ENCODE measurements at regions not wholly inside any gene's neighbourhood (a gene's known extent, or its start where the extent isn't known, plus 50 kb on each side); places are given as distances from the start of the nearest gene placed in this dataset.

DNA sequence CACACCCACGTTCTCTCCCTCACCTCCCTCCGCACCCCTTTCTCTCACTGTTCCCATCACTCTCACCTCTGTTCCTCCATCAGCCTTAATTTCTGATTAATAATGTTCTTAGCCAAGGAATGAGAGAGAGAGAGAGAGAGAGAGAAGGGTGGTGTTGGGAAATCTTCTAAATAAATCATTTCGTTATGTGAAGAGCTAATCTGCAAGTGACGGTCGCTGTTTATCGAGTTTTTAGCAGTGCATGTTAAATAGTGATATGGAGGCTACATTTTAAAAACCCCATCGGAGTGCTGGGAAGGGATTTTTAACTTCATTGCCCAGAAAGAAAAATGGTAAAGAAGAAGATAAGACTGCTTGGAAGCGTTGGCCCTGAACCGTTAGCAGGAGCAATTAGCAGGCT is 203.3 kb upstream of the LHX5 start:
- Mint-ChIP-seq H3K27ac (no peak overlapping the region), H3K9me3 (no peaks in the 10 kb centered on the region), H3K36me3 (no peaks in the 10 kb centered on the region)
- no peak for DNase-seq (ENCODE audit: low spot score in 2 of 2)
- no peak for ATAC-seq

DNA sequence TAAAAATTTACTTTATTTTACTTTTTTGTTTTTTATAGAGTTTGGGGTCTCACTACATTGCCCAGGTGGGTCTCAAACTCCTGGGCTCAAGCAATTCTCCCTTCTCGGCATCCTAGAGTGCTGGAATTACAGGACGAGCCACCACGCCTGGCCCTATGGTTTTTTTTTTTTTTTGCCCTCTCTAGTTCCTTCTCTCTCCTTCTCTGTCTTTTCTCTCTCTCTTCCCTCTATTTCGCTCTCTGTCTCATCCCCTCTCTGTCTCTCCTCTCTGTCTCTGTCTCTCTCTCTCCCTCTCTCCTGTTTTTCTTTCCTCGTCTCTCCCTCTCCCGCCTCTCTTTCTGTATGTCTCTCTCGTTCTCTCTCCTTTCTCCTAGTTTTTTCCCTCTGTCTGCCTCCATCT is 202.6 kb upstream of the LHX5 start:
- Mint-ChIP-seq H3K27ac (no peak overlapping the region), H3K9me3 (no peaks in the 10 kb centered on the region), H3K36me3 (no peaks in the 10 kb centered on the region)
- ATAC-seq (no peak), DNase-seq (ENCODE audit: low spot score in 2 of 2) (no peak)

DNA sequence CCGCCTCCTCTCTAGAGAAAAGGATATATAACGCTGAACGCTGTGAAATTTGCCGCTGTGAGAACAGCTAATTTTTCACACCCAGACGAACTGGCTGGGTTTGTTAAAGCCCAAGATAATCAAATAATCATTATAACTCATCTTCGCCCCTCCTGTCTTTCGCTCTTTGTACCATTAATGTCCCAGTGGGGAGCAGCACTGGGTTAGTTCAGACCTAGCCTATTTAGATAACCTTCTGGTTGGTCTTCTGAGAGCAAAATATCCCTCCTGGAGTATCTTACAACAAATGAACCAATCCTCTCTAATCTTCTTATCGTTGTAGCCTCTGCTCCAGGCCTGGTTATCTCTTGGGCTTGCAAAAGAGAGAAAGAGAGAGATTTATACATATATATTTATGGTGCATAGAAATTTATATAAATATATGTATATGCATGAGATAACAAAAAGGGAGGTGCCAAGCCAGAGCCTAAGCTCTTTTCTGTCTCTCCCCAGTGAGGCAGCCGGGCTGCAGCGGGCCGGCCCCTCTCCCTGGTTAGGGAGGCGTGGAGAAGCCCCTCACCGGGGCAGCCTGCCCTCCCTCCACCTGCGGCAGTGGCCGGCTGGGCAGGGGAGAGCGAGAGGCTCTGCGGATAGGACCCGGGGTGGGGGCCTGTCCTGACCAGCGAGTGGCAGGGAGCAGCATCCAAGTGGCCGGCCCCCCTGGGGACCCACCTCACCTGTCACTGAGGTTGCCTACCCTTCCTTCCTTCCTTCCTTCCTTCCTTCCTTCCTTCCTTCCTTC is 202.0 kb upstream of the LHX5 start:
- Mint-ChIP-seq H3K27ac (no peak overlapping the region), H3K36me3 (no peaks in the 10 kb centered on the region), H3K9me3 (no peaks in the 10 kb centered on the region)
- ATAC-seq (no peak), DNase-seq (ENCODE audit: low spot score in 2 of 2) (no peak)

DNA sequence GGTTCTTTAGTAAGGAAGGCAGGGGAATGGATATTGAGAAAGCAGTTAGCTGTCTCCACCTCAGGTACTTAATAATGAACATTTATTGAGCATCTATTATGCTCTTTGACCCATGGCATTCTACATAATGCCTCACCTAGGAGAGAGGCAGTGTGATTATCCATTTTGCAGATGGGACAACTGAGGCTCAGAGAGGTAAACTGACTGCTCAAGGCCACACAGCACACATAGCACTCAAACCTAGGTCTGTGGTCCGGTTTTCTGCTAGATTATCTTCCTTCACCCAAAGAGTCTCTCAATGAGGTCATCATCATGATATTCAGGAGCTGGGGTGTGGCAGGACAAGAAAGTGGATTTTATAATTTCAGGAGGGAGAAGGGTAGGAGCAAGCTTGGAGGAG is 199.1 kb upstream of the LHX5 start:
- DNase-seq (ENCODE audit: low spot score in 2 of 2) (no peak), ATAC-seq (no peak)
- Mint-ChIP-seq H3K27ac (no peak overlapping the region), H3K36me3 (no peaks in the 10 kb centered on the region), H3K9me3 (no peaks in the 10 kb centered on the region)

DNA sequence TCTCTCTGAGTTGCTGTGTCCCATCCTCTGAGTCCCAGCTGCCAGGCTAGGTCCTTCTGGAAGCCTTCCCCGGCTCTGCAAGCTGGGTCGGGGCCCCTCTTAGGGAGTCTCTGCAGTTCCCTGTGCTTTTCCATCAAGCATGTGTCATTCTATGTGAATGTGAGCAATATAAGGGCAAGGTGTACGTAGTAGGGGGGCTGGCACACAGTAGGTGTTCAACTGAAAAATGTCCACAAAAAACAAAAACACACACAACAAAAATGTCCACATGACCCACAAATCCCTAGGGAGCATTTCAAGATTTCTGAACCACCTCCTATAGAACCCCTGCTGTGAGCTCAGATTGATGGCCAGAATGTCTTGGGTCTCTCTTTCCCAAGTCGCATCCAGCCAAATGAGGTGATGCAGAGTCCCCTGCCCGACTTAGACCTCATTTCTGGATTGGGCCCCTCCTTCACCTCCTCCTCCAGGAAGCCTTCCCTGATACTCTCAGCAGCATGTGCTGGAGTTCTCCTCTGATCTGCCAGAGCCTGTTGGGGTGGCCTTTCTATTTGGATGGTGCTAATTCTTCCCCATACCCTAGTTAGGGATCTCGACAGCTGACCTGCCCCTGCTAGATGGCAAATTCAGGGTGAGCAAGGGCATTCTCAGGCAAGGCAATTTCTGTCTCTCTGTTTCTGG is 196.1 kb upstream of the LHX5 start:
- ATAC-seq: no peak
- H3K9me3 Mint-ChIP-seq: no peaks in the 10 kb centered on the region
- no peak overlapping the region for H3K27ac Mint-ChIP-seq

DNA sequence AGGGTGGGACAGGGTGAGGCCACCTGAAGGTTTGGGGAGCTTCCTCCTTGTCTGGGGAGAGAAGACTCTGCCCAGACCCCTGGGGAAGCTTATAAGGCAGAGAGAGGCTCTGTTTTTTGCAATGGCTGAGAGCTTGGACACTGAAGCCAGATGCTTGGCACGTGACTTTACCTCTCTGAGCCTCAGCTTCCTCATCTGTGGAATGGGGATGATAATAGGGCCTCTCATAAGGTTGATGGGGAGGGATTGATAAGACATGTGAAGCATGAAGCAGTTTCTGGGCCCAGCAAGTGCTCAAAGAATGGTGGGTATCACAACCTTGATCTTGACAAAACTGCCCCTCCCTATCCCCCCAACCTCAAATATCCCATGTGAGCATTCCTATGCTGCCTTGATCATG is 195.4 kb upstream of the LHX5 start:
- Mint-ChIP-seq H3K36me3 (no peaks in the 10 kb centered on the region), H3K27ac (no peak overlapping the region), H3K9me3 (no peaks in the 10 kb centered on the region)
- ATAC-seq (no peak), DNase-seq (ENCODE audit: low spot score in 2 of 2) (no peak)

More for the DNA sequence above, 196.1 kb upstream of the LHX5 start:
- no peak for DNase-seq (ENCODE audit: low spot score in 2 of 2)
- no peaks in the 10 kb centered on the region for H3K36me3 Mint-ChIP-seq

DNA sequence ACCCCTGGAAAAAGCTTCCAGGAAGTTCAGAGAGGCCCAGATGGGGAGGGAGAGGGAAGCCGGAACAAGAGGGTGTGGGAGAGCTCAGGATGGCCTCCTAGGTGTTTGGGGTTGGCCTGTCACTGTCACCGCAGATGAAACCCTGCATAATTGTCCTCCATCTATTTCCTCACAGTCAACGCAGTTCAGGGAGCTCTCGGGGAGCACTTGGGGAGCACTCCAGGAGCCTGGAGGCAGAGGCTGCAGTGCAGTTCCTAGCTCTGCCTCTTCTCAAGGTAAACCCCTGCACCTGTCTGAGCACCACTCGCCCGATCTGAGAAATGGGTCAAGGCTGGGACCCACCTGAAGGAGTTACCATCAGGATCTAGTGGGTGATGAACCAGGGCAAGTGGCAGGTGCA is 194.6 kb upstream of the LHX5 start:
- H3K9me3 Mint-ChIP-seq: no peaks in the 10 kb centered on the region
- DNase-seq (ENCODE audit: low spot score in 2 of 2) (no peak), ATAC-seq (no peak)
- no peak overlapping the region for H3K27ac Mint-ChIP-seq
- no peaks in the 10 kb centered on the region for H3K36me3 Mint-ChIP-seq

DNA sequence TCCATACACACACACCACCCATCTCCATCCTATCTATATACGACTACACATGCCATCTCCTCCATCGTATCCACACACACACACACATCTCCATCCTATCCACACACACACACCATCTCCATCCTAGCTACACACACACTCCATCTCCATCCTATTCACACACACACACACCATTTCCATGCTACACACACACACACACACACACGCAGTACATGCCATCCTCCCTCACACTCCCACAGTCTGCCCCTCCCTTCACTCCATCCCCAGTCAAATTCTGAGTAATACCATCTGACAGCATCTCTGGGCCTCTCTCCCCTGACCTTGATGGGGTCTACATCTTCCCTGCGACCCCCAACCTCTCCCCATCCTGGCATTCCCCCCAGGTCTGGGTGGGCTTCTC is 193.8 kb upstream of the LHX5 start:
- Mint-ChIP-seq H3K36me3 (no peaks in the 10 kb centered on the region), H3K27ac (no peak overlapping the region), H3K9me3 (no peaks in the 10 kb centered on the region)
- no peak for ATAC-seq
- no peak for DNase-seq (ENCODE audit: low spot score in 2 of 2)

DNA sequence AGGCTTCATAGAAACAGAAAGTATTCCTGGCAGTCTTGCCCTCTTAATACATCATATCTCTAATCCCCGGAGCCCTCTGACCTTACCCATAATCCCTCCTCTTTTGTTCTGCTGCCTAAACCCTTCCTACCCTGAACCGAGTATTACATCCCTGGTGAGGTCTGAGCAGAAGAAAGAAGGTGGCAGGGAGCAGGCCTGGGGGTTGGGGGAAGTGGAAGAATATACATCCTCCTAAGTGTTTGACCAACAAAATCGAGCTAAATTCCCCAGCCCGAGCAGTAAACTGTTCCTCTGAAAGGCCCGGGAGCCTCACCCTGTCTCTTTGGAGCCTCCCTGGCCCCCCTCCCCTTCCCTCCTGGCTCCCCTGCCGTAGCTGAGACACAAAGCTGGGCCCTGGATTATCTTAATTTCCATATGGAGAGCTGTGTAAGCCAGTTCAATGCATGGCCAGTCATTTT is 192.6 kb upstream of the LHX5 start:
- Mint-ChIP-seq H3K27ac (no peak overlapping the region), H3K36me3 (no peaks in the 10 kb centered on the region), H3K9me3 (no peaks in the 10 kb centered on the region)
- no peak for DNase-seq (ENCODE audit: low spot score in 2 of 2)
- ATAC-seq: no peak

DNA sequence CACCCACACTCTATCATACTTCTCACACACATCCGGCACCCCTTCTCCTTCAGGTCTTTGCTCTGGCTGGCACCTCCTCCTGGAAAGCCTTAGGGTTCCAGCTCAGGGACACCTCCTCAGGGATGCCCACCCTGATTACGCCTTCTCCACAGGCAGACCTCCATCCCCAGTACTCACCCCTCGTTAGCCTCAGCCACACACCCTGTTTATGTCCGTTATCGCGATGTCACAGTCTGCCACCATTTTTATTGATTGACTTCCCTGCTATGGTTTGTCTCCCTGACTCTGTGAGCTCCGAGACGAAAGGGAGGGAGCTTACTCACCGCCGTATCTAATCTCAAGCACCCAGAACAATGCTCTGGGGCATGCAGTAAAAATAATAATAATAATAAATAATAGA is 191.7 kb upstream of the LHX5 start:
- no peak for ATAC-seq
- DNase-seq (ENCODE audit: low spot score in 2 of 2): no peak
- Mint-ChIP-seq H3K36me3 (no peaks in the 10 kb centered on the region), H3K9me3 (no peaks in the 10 kb centered on the region), H3K27ac (no peak overlapping the region)

DNA sequence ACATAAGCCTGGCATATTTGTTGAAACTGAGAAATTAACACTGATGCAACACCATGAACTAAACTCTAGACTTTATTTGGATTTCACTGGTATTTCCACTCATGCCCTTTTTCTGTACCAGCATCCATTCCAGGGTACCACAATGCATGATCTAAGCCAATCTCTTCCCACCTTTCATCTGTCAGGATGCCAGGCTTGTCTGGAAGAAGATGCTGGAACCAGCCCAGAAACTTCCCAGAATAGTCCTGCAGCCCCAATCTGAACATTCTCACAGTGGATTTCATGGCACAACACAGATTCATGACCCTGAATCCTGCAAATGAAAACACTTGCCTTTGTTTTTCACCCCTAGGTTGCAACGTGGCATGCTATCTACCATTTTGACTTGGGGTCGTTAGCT is 189.3 kb upstream of the LHX5 start:
- Mint-ChIP-seq H3K9me3 (peaks cover 3 to 8% of the 10 kb centered on the region in 2 donors), H3K36me3 (peaks cover 0 to 6% of the 10 kb centered on the region in 2 donors), H3K27ac (no peak overlapping the region)
- DNase-seq (ENCODE audit: low spot score in 2 of 2) (no peak), ATAC-seq (no peak)

DNA sequence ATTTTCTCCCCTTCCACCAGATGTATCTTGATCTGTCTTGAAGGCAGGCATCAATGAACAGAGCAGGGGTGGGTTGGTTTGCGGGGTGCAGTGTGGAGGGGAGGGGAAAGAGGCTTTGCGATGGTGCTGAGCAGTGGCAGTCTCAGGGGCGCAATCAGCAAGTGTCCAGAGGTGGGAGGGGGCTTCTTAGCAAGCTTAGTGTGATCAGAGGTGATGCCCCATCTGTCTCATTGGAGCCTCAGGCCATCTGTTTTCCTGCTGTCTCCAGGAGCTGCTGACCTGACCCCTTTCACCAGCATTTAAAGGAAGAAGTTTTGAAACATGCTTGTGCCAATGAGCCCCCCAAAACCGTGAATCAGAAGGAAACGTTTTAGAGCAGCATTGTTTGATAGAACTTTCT is 187.7 kb upstream of the LHX5 start:
- Mint-ChIP-seq H3K9me3 (peaks cover 3 to 8% of the 10 kb centered on the region in 2 donors), H3K36me3 (peaks cover 0 to 6% of the 10 kb centered on the region in 2 donors), H3K27ac (no peak overlapping the region)
- DNase-seq (ENCODE audit: low spot score in 2 of 2) (no peak), ATAC-seq (no peak)

DNA sequence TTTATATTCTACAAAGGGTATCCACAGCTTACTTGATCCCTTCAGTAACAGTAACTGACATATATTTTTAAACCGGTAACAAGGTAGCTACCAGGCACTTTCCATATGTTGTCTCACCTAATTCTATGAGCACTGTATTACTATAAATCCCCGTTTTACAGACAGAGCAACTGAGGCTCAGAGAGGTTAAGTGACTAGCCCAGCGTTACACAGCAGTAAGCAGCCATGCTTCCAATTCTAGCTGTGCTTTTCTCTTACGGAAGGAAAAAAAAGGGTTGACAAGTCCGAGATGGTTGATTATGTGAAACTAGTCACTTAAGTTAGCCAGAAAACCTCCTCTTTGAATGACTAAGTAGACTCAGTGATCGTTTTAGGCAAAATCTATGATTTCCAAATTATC is 187.3 kb upstream of the LHX5 start:
- DNase-seq (ENCODE audit: low spot score in 2 of 2) (no peak), ATAC-seq (no peak)
- H3K36me3 Mint-ChIP-seq: peaks cover 0 to 6% of the 10 kb centered on the region in 2 donors
- H3K9me3 Mint-ChIP-seq: peaks cover 3 to 8% of the 10 kb centered on the region in 2 donors
- H3K27ac Mint-ChIP-seq: no peak overlapping the region

DNA sequence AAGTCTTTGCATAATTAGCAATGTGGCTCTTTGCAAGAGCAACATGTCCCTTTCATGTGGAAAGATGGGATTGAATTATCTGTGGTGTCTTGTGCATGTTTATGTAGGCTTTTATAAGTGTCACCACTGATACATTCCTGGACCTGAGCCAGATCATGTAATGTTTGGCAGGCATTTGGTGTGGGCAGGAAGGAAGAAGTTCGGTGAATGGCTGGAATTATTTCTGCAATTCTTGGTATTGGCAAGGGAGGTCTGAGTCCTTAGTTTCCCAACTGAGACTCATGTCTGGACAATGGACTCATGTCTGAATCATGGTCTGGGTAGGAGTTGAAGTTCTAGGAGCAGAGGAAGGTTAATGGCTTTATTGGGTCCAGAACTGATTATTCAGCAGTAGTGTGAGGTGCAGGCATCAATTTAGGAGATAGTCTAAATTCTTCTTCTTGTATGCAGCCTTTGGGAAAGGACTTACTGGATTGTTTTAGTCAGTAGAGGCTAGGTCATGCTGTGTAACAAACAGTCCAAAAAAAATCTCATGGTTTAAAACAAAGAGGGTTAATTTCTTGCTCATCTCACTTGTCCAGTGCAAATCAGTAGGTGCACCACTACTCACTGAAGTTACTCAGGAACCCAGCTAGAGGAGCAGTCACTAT is 186.5 kb upstream of the LHX5 start:
- H3K36me3 Mint-ChIP-seq: peaks cover 4 to 6% of the 10 kb centered on the region in 2 donors
- DNase-seq (ENCODE audit: low spot score in 2 of 2) (no peak), ATAC-seq (no peak)
- peaks cover 6 to 13% of the 10 kb centered on the region in 2 donors for H3K9me3 Mint-ChIP-seq
- H3K27ac Mint-ChIP-seq: no peak overlapping the region

DNA sequence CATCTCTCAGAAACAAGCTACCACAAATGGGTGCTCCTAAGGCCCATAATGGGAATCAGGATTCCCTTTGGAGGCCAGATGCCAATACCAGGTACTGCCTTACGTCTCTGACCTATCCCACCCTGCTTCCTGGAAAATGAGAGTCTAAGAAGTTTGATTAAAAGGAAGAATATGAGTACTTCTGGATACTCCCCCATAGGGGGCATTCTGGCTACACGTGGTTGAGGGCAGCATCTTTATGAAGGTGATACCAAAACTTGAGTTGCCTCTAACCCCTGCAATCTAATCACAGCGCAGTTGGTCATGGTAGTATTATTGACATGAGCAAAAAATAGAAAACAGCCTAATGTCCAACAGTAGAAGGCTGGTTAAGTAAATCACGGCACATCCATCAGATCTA is 184.2 kb upstream of the LHX5 start:
- ATAC-seq (no peak), DNase-seq (ENCODE audit: low spot score in 2 of 2) (no peak)
- peaks cover 4 to 6% of the 10 kb centered on the region in 2 donors for H3K36me3 Mint-ChIP-seq
- peaks cover 6 to 13% of the 10 kb centered on the region in 2 donors for H3K9me3 Mint-ChIP-seq
- no peak overlapping the region for H3K27ac Mint-ChIP-seq

DNA sequence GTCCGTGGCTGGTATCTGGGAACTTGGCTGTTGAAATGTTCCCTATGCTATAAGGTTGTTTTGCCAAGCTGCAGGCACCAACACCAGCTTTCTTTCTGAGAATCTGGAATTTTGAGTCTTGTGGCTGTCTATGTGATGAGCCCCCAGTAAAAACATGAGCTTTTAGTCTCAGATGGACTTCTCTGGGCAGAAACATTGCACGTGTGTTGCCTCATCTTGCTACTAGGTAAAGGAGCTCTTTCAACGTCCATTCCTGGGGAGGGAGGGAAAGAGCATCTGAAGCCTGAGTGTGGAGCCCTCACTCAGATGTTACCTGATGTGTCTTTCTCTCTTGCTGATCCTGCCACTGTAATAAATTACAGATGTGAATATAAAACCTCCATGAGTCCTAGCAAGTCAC is 183.8 kb upstream of the LHX5 start:
- ATAC-seq (no peak), DNase-seq (ENCODE audit: low spot score in 2 of 2) (no peak)
- peaks cover 4 to 6% of the 10 kb centered on the region in 2 donors for H3K36me3 Mint-ChIP-seq
- H3K27ac Mint-ChIP-seq: no peak overlapping the region
- peaks cover 6 to 13% of the 10 kb centered on the region in 2 donors for H3K9me3 Mint-ChIP-seq

DNA sequence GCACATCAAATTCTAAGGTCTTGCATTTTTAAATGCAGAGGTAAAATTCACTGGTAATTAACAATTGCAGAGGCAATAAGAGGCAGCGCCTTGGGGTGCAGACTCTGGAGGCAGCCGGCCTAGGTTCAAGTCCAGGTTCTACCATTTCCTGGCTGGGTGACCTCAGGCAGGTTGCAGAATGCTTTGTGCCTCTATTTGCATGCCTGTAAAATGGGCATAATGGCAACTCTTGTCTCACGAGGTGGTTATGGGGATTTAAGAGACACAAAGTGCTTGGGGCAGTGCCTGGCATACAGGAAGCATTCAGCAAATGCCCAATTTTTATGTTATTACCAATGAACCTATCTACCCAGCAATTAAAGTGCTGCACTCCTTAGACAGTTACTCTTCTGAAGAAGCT is 180.0 kb upstream of the LHX5 start:
- Mint-ChIP-seq H3K27ac (no peak overlapping the region), H3K9me3 (peaks cover 3 to 9% of the 10 kb centered on the region in 2 donors), H3K36me3 (peaks cover 0 to 4% of the 10 kb centered on the region in 2 donors)
- ATAC-seq: no peak
- no peak for DNase-seq (ENCODE audit: low spot score in 2 of 2)

Measured in activated naive CD4-positive, alpha-beta T cell treated with anti-CD3 and anti-CD28 coated beads, Interleukin-2, amount 50 U/mL, for 72 hours (primary cell).